HFFc6 (cell line): ENCODE measurements at regions not wholly inside any gene's neighbourhood (a gene's known extent, or its start where the extent isn't known, plus 50 kb on each side); places are given as distances from the start of the nearest gene placed in this dataset.

ENCODE experiments used
- DNase-seq: peaks from one replicate; pipeline ENCODE4 v3.0.0-alpha.2; 2018
- H3K27ac Mint-ChIP-seq: 2 replicates; pipeline ENCODE4 v1.8.0; 2020; ENCODE audit warnings: mild to moderate bottlenecking, mixed read lengths
- H3K27me3 Mint-ChIP-seq: 2 replicates; pipeline ENCODE4 v1.8.0; 2021; ENCODE audit warnings: mild to moderate bottlenecking, moderate library complexity, mixed read lengths; ENCODE audit not compliant: insufficient read depth
- H3K36me3 Mint-ChIP-seq: 2 replicates; pipeline ENCODE4 v1.8.0; 2021; ENCODE audit warnings: low read depth, mixed read lengths
- H3K4me1 Mint-ChIP-seq: 2 replicates; pipeline ENCODE4 v1.8.0; 2020; ENCODE audit warnings: low read depth, mixed read lengths
- H3K4me3 Mint-ChIP-seq: 2 replicates; pipeline ENCODE4 v1.8.0; 2020; ENCODE audit warnings: mild to moderate bottlenecking, moderate library complexity, mixed read lengths
- H3K9me3 Mint-ChIP-seq: 2 replicates; pipeline ENCODE4 v1.8.0; 2020; ENCODE audit warnings: mild to moderate bottlenecking, mixed read lengths
- TF ChIP-seq, protein P1 (sequence below): fragments of 200-600 bp; sonication (generic); IDR thresholded peaks from 2 replicates; pipeline ENCODE4 v1.5.0; 2021; ENCODE audit warnings: antibody characterized with exemption, mild to moderate bottlenecking

DNA sequence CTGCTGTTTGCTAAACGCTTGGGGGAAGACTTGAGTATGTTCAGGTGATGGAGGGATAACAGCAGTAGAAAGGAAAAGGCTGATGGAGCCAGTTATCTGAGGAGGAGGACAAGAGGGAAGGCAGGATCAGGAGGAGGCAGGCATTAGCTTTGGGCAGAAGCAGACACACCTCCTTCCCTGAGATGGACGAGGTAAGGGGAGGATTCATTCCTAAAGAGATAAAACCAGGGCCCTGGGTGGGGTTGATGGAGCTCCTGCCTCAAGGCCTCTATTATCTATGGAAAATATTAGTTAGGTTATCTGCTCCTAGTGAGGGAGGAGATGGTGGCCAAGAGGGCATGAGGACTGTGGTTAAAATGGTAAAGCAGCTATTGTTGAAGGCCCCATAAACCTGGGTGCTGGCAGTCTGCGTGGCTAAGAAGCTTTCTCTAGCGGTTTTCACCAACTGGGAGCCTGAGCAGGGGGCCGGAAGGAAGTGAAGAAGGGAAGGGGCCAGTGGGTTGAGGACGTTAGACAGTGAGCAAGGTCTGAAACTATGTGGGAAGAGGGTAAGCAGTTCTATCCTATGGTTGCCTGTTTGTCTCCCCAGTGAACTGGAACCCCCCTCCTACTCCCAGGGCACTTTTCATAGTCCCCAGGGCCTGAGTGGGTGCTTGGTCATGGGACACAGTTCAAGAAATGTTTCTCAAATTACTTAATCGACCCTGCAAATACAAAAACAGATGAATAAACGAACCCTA is 56.6 kb upstream of the HK2 start:
- peaks cover 13% of the 10 kb centered on the region for H3K4me1 Mint-ChIP-seq
- H3K27ac Mint-ChIP-seq = no peak overlapping the region
- H3K9me3 Mint-ChIP-seq = no peaks in the 10 kb centered on the region
- no peaks in the 10 kb centered on the region for H3K36me3 Mint-ChIP-seq
- H3K4me3 Mint-ChIP-seq = no peak overlapping the region
- H3K27me3 Mint-ChIP-seq = peaks cover 4% of the 10 kb centered on the region; the same call in 1 of the 2 replicates
- no peak for DNase-seq
- TF ChIP-seq, protein P1, sequence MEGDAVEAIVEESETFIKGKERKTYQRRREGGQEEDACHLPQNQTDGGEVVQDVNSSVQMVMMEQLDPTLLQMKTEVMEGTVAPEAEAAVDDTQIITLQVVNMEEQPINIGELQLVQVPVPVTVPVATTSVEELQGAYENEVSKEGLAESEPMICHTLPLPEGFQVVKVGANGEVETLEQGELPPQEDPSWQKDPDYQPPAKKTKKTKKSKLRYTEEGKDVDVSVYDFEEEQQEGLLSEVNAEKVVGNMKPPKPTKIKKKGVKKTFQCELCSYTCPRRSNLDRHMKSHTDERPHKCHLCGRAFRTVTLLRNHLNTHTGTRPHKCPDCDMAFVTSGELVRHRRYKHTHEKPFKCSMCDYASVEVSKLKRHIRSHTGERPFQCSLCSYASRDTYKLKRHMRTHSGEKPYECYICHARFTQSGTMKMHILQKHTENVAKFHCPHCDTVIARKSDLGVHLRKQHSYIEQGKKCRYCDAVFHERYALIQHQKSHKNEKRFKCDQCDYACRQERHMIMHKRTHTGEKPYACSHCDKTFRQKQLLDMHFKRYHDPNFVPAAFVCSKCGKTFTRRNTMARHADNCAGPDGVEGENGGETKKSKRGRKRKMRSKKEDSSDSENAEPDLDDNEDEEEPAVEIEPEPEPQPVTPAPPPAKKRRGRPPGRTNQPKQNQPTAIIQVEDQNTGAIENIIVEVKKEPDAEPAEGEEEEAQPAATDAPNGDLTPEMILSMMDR = no peak

DNA sequence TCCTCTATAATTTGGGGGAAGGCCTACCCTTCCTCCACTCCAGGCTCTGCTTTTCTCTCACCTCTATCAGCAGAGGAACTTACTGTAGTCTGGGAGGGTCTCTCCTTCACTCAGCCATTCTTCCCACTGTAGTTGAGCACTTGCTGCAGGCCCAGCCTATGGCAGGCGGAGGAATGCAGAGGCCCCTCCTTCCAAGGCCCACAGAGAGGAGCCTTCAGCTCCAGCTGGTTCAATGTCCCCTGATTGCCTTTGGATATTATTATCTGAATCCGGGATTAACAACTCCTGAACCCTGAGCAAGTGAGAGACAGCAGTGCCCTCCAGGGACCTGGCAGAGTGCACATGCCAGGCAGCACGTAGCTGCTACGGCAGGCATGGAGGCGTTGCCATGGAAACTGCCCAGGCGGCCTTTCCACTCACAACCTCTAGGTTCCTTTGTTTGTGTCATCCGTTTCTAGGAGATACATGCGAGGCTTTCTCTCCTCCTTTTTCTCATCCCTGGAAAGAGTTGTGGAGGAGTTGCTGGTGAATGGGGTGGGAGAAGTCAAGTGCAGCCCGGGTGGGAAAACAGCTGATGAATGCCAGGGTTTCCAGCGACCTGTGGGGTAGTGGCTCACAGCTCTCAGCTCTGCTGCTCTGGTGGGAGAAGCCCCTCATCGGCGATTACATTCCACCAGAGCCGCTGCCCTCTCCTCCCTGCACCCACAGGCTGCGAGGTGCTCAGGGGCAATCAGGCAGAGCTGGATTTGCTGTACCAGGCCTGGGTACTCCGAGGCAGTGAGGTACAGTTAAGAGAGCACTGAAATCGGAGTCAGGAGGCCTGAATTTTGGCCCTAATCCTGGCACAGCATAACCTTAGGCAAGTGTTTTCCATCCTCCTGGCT is 55.3 kb upstream of the HK2 start:
- DNase-seq = no peak
- H3K36me3 Mint-ChIP-seq = no peaks in the 10 kb centered on the region
- H3K4me3 Mint-ChIP-seq = no peak overlapping the region
- H3K27ac Mint-ChIP-seq = no peak overlapping the region
- peaks cover 5% of the 10 kb centered on the region for H3K27me3 Mint-ChIP-seq
- TF ChIP-seq, protein P1 = no peak
- peaks cover 7% of the 10 kb centered on the region for H3K4me1 Mint-ChIP-seq
- H3K9me3 Mint-ChIP-seq = no peaks in the 10 kb centered on the region

DNA sequence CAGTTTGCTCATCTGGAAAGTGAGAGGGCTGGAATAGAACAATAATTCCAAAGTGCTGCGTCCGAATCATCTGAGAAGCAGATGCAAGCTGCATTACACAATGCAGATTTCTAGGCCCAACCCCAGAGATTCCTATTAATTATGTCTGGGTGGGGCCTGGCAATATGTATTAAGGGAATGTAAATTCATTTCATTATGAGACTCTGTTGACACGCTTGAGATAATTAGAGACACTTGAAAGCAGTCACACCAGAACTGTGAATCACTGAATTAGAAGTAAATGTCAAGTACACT is 54.7 kb upstream of the HK2 start:
- H3K4me1 Mint-ChIP-seq = peaks cover 7% of the 10 kb centered on the region
- no peak overlapping the region for H3K4me3 Mint-ChIP-seq
- peaks cover 8% of the 10 kb centered on the region for H3K27me3 Mint-ChIP-seq
- H3K36me3 Mint-ChIP-seq = no peaks in the 10 kb centered on the region
- no peak overlapping the region for H3K27ac Mint-ChIP-seq
- H3K9me3 Mint-ChIP-seq = no peaks in the 10 kb centered on the region
- TF ChIP-seq, protein P1 = no peak
- DNase-seq = no peak

DNA sequence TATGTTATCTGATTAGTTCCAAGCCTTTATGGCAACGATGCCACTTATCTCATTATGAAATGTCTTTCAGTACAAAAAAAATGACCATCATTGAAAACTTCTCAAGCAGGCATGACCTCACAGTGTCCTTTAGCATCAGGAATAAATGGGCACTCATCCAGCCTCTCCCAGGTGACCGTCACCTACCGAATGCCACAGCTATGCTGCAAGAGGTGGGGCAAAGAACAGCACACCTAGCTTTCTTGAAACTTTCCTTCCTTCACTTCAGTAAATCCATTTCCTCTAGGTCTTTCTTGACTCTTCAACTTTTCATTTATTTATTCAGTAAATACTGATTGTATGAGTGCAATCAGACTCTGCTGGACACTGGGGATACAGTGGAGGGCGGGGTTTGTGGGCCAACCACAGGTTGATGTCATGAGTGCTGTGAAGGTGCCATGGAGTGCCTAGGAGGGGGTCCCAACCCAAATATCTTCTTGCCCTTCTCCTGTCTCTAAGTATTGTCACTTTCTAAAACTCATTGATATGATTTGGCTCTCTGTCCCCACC is 54.3 kb upstream of the HK2 start:
- H3K36me3 Mint-ChIP-seq = no peaks in the 10 kb centered on the region
- peaks cover 8% of the 10 kb centered on the region for H3K27me3 Mint-ChIP-seq
- DNase-seq = no peak
- no peaks in the 10 kb centered on the region for H3K9me3 Mint-ChIP-seq
- TF ChIP-seq, protein P1 = no peak
- H3K4me1 Mint-ChIP-seq = peaks cover 7% of the 10 kb centered on the region
- no peak overlapping the region for H3K4me3 Mint-ChIP-seq
- H3K27ac Mint-ChIP-seq = no peak overlapping the region
